Keratinocyte (primary cell): ENCODE measurements at regions not wholly inside any gene's neighbourhood (a gene's known extent, or its start where the extent isn't known, plus 50 kb on each side); places are given as distances from the start of the nearest gene placed in this dataset.

ENCODE experiments used
- EZH2 ChIP-seq: IDR thresholded peaks from one replicate; pipeline ENCODE4 v1.6.1; 2012; ENCODE audit warnings: inconsistent platforms, mild to moderate bottlenecking, low read length, moderate library complexity
- TF ChIP-seq, protein P1 (sequence below), 3 experiments: IDR thresholded peaks in 1 of 3; conservative IDR thresholded peaks in 1 of 3; optimal IDR thresholded peaks in 1 of 3; 2 replicates in 2 of 3; 3 replicates in 1 of 3; pipeline versions ENCODE3 to v1.5.1; 2011; ENCODE audit warnings: low read length in 3 of 3, mild to moderate bottlenecking in 3 of 3, moderate library complexity in 2 of 3, control low read depth in 1 of 3, inconsistent platforms in 1 of 3; ENCODE audit not compliant: insufficient read depth in 2 of 3; ENCODE audit errors: extremely low read depth in 1 of 3

DNA sequence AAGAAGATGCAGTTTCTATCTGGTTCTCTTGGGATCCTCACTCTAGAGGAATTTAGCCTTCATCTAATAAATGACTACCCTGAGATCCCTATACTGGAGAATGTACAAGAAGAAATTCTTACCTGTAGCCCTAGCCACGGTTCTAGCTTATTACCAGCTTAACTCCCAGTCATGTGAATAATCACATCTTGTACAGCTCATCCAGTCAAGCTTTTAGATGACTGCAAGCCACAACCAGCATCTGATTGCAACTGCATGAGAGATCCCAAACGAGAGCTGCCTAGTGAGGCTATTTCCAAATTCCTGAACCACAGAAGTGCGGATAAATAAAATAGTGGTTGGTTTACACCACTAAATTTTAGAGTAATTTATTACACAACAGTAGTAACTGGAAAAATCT, 196.0 kb upstream of the CPHXL start:
- TF ChIP-seq, protein P1, sequence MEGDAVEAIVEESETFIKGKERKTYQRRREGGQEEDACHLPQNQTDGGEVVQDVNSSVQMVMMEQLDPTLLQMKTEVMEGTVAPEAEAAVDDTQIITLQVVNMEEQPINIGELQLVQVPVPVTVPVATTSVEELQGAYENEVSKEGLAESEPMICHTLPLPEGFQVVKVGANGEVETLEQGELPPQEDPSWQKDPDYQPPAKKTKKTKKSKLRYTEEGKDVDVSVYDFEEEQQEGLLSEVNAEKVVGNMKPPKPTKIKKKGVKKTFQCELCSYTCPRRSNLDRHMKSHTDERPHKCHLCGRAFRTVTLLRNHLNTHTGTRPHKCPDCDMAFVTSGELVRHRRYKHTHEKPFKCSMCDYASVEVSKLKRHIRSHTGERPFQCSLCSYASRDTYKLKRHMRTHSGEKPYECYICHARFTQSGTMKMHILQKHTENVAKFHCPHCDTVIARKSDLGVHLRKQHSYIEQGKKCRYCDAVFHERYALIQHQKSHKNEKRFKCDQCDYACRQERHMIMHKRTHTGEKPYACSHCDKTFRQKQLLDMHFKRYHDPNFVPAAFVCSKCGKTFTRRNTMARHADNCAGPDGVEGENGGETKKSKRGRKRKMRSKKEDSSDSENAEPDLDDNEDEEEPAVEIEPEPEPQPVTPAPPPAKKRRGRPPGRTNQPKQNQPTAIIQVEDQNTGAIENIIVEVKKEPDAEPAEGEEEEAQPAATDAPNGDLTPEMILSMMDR (optimal IDR thresholded peaks at IDR 0.05 in 1 of 3, IDR thresholded peaks at IDR 0.05 in 1 of 3, conservative IDR thresholded peaks at IDR 0.05 in 1 of 3; ENCODE audit: extremely low read depth in 1 of 3, insufficient read depth in 2 of 3, low read length in 3 of 3), result no peak
- TF ChIP-seq EZH2, result no peak
